Fibroblast of lung (primary cell): ENCODE measurements at regions not wholly inside any gene's neighbourhood (a gene's known extent, or its start where the extent isn't known, plus 50 kb on each side); places are given as distances from the start of the nearest gene placed in this dataset.

Experiments
- EZH2 ChIP-seq: IDR thresholded peaks from 2 replicates; pipeline ENCODE4 v1.5.1; 2012; ENCODE audit warnings: low read length, control low read depth, mild to moderate bottlenecking; ENCODE audit errors: missing control alignments
- TF ChIP-seq, protein P1 (sequence below), 2 donors: IDR thresholded peaks in 1 of 2; conservative IDR thresholded peaks in 1 of 2; 1 replicate in 1 of 2; 2 replicates in 1 of 2; pipeline ENCODE4 v1.5.1; 2011 to 2012; ENCODE audit warnings: low read length in 2 of 2, control low read depth in 1 of 2, inconsistent platforms in 1 of 2, low read depth in 1 of 2, mild to moderate bottlenecking in 1 of 2

DNA sequence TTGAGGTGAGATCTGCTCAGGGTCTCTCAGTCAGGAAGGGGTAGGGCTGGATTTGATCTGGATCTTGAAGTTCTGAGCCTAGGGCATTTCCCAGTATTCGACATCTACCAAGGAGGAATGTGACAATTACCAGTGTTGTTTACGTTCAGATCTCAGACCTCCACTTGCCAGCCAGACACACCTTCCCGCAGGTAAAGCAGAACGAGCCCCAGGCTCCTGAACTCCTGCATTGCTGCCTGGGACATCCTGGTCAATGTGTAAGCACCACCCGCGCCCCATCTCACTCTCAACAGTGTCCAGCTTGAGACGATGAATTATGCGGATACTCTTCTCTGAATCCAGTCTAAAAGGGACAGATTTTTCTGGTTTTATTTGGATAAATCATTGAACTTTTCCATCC is 56.7 kb upstream of the PTCH1 start:
- TF ChIP-seq, protein P1, sequence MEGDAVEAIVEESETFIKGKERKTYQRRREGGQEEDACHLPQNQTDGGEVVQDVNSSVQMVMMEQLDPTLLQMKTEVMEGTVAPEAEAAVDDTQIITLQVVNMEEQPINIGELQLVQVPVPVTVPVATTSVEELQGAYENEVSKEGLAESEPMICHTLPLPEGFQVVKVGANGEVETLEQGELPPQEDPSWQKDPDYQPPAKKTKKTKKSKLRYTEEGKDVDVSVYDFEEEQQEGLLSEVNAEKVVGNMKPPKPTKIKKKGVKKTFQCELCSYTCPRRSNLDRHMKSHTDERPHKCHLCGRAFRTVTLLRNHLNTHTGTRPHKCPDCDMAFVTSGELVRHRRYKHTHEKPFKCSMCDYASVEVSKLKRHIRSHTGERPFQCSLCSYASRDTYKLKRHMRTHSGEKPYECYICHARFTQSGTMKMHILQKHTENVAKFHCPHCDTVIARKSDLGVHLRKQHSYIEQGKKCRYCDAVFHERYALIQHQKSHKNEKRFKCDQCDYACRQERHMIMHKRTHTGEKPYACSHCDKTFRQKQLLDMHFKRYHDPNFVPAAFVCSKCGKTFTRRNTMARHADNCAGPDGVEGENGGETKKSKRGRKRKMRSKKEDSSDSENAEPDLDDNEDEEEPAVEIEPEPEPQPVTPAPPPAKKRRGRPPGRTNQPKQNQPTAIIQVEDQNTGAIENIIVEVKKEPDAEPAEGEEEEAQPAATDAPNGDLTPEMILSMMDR (conservative IDR thresholded peaks at IDR 0.05 in 1 of 2, IDR thresholded peaks at IDR 0.05 in 1 of 2; ENCODE audit: low read depth in 1 of 2, low read length in 2 of 2) = no peak
- TF ChIP-seq EZH2 = no peak
